NCI-H2171 treated with DMSO at 0.1 percent for 48 hours (cell line): ENCODE measurements at regions not wholly inside any gene's neighbourhood (a gene's known extent, or its start where the extent isn't known, plus 50 kb on each side); places are given as distances from the start of the nearest gene placed in this dataset.

ENCODE experiments used
- DNase-seq: peaks from one replicate; lab custom pipeline; 2025; lab: John Stamatoyannopoulos, UW

DNA sequence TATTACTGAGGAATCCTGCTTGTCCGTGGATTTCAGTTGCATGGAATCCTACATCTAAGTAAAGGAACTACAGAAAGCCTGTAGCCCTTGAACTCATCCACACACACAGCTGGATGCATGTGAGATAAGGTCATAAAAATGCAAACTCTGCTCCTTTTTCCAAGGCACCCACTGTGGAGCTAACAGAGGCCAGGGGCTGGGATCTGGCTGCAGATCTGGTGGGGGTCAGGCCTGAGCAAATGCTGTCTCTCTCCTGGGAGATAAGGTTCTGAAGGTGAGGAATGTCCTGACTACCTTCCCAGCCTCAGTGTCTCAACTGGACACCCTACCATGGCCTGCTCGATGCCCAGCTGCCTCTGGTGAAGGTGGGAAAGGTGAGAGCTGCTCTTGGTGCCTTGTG, 321.5 kb downstream of the LRFN2 start:
- no peak for DNase-seq

DNA sequence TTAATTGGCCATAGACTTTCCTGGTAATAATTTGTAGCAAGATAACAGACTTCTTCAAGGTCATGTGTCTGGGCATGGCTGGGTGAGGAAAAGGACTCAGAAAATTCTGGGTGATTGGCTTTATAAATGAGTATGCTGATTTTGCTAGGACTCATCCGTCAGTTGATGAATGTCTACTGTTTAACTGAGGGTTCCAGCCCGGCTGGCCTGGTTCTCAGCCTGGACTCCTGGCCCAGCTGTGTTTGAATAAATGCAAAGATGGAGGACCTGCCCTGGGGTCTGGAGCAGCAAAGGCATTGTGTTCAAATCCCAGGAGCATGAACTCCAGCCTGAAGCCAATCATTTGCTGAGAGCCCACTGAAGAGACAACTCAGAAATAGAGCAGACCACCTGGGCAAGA, 323.2 kb downstream of the LRFN2 start:
- no peak for DNase-seq

DNA sequence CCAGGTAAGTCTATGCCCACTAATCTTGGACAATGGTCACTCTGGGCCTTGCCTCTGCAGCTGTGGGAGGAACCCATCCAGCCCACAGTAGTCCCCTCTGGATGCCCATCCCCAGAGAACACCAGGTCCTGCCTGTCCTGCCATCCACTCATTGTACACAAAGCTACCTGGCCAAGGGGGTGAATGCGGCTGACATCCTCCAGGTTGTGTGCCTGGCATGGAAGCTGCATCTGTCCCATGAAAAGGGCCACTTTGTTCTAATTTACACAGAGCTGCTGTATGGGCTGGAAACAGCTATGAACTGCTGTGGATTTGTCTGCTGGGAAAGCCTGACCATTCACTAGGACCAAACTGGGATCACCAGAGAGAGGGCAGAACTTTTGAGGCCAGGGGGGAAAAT, 324.8 kb downstream of the LRFN2 start:
- DNase-seq: no peak

DNA sequence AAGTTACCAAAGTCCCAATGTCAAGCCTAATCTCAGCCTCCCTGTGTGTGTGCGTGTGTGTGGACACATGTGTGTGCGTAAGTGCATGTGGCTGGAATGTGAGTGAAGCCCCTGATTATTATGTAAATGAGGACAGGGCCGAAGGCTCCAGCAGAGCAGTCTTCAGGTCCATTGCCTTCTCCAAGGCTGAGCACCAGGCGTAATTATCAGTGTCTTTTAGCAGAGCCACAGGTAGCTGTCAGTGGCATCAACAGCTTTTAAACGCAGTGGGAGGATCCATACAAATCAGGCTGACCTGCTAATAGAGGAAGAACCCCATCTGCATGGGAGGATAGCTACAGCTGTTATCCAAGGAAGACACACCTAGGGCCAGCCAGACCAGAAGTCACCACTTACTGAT, 324.3 kb upstream of the MOCS1 start:
- DNase-seq: no peak

DNA sequence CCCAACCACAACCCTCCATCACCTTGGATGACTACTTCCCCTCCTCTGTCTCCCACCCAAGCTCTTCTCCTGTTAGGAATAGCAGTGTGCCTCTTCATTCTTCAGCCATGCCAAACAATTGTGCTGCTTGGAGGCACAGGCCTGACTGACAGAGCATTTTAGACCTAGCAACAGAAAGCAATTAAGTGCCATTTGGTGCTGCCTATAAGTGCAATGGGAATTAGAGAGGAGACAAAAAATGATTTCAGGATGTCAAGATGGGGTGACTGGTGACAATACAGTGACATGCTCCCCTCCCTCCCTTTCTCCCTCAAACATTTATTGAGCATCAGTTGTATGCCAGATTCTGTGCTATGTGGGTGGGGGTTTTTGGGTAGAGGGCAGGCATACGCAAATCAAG, 322.6 kb upstream of the MOCS1 start:
- DNase-seq: peak; percentile 38

DNA sequence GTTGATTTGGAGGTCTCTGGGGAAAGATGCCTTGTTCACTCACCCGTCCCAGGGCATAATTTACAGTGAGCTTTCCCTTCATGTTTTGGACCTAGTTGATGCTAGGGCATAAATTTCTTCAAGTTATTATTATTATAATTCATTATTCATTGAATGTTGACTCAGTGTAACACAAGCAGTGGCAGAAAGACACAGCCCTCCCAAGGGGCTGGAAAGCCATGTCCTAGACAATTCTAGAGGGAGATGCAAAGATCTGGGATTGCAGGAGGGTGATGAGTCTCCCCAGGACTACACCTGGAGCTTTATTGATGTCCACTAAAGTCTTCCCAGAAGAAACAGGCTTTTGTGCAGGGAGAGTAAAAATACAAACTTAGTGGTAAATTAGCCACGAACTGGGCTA, 322.0 kb upstream of the MOCS1 start:
- DNase-seq: no peak

DNA sequence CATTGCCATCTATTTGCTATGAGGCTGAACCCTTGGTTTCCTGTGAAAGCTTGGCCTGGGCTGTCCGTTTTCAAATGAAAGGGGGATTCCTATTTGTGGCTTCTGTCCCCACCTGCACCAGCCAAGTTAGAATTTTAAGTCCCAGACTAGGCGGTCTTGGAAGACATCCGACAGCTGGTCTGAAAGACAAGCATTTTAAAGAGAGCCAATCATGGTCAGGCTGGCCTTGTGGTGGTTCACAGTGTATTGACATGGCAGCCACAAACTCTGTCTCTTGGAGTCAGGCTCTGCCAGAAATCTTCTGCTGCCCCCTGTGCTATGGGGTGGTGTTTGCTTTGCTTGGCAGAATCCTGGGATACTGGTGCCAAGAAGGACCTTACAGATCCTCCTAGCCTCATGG, 319.2 kb upstream of the MOCS1 start:
- no peak for DNase-seq

DNA sequence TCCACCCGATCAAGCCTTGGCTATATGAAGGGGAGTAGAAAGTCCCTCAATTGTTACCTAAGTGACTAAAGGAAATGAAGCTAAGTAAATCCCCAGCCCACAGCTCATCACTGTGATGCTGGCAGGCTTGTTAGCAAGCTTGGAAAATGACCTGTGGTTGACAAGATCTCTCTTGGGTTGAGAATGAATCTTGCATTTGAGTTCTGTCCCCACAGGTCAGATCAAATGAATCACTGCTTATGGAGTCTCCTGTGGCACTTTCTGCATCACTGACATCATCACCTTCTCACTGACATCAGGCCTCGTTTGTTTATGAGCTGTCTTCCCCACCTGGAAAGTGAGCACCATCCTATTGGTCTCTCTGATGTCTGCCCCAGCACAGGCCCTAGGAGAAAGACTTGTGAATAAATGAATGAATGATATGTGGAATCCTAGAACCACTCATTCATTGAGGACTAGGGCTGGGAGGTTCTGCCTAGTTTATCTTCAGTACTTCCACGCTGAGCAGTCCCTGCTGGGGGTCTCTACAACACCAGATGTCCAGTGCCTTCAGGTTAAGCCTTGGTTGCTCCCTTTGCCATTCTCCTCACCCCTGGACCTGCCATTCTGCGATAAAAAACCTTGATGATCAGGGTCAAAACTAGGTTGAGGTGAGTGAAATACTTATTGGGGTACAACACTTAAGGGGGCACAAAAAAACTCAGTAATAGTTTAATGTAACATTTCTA, 318.4 kb upstream of the MOCS1 start:
- DNase-seq: no peak

DNA sequence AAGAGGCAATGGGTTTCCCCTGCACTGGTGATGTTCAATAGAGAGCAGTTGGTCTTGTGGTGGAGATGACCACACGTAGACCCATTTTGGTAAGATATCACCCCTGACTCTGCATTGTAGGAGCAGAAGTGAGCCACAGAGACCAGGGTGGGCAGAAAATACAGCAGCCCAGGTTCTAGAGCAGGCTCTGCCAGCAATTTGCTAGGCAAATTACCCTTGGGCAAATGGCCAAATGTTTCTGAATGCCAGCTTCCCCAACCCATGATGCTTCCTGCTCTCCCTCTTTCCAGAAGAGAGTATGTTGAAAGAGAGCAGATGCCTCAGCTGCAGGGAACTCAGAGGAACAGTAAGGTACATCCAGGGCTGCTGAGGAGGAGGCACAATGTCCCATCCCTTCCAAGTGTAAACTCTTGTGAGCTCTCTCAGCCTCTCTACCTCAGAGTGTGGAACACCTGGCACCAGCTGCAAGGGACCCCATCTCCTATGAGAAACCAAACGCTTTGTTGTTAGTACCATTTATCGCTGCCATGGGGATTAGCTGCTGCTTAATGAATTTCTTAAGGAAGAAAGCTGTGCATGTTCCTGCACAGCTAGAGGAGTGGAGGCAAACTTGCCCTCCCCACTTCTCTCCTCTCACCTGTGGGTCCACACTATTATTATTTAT, 317.5 kb upstream of the MOCS1 start:
- DNase-seq: peak; percentile 86

DNA sequence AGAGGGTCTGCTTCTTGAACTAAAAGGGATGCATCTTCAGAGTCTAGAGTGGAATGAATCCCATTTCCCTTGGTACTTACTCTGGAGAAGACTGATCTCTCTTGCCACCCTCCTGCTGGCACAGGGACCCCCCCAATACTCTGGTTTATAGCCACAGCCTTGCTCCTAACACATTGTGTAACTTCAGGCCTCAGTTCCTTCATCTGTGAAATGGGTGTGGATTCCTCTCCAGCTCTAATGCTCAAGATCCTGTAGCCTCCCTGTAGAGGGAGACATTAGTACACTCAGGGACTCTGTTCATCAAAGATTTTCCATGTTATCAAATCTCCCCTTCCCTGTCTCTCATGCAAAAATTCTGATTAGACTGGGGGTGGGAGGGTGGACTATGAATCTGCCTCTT, 315.7 kb upstream of the MOCS1 start:
- no peak for DNase-seq

DNA sequence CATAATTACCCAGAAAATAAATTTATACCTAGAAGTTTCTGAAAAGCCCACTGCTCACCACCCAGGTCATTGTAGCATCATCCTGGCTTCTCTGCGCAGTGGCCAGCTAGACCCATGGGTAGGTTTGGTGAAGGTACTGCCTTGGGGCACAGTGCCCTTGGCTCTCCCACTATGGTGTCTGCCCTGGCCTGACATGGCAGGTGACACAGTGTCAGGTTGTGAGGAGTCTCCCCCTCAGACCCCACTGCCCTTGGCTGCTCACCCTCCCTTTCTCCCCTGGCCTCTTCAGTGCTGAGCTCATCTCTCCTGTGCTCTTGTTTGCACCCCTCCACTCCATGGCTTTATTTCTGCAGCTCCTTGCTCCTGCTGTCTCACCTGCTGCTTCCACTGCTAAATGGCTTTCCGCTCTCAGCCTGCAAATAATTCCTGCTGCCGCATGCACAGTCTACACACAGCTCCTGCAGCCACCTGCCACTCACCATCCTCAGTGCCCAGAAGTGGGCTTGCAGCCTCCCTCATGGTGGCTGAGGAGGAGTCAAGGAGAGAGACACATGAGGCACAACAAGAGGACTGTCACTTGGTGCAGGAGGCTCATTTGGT, 313.4 kb upstream of the MOCS1 start:
- no peak for DNase-seq

DNA sequence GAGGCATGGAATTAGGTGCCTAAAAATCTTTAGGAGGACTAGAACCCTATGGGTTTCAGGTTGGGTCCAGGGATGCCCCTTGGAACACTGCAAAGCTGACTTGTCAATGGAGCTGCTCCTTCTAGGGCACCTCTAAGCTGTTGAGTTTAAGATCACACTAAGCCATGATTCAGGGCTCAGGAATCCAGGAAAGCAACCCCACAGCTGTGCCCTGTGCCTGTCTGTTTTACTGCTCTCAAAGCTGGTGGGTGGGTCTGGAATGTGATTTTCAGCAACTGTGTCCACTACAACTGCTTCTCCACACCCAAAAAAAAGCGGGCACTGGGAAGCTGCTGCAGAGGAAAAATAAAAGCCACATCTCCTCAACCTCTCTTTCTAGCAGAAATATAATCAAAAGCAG, 310.4 kb upstream of the MOCS1 start:
- no peak for DNase-seq

DNA sequence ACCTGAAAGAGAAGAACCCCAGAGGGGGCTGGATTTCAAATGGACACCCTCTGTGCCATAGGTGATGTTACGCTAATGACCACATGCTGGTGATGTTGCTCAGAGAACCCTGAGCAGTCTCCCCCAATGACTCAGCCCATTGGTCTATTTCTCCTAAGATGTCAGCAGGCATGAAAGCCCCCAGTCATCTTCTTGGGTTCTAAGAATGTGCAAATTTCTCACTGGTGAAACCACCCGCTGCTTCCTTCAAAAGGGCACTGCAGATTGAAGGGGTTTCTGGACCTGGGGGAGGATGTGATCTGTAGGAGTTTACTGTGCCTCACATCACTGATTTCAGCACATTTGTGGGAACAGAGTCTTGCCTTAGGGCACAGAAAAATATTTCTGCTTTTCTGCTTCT, 298.4 kb upstream of the MOCS1 start:
- DNase-seq: no peak

DNA sequence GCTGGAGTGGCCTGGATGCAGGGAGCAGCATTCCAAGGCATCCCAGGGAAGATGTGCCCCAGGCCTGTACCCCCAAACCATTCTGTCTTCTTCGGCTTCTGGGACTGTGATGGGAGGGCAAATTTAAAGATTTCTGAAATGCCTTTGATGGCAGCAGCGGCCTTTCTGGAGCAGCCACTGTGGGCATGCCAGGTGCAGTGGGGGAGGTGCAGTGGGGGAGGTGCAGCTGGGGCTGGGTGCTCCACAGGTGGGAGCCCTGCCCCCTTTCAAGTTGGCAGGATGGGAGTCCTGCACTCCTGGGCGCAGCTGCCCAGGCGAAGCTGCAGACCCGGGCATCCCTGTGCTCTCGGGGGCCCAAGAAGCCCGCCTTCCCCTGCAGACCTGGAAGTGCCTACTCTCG, 293.5 kb upstream of the MOCS1 start:
- DNase-seq: no peak

DNA sequence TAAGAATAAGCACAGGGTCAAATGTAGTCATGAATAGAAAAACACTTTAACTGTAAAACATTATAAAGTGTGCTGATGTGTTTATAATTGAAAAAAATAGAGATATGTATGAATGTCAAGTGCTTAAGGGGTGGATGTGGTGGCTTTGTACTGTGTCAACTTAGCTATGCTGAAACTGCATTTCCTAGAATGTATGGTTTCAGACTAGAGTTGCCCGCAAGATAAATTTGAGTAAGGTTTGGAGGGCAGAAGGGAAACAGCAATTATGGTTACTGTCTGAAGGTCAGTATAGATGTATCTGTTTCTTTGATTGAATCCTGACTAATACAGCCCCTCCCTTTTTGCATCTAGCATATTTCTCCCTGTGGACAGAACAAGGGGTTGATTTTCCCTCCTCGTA, 288.1 kb upstream of the MOCS1 start:
- DNase-seq: no peak

DNA sequence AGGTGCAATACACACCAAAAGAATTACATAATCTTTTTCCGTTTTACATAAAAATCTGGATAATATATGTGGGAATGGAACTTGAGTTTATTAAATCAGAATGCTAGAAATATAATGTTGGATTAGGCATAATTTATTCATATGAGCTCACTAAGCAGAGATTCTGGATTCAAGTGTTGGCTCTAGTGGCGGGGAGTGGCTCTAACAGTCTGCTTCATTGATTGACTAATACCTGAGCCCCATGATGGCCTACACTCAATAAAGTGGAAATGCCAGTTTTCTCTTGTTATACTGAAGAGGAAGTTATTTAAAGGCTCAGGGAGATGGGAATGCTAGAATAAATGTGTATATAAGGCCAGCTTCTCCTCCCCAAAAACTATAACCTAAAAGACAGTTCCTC, 285.5 kb upstream of the MOCS1 start:
- no peak for DNase-seq

DNA sequence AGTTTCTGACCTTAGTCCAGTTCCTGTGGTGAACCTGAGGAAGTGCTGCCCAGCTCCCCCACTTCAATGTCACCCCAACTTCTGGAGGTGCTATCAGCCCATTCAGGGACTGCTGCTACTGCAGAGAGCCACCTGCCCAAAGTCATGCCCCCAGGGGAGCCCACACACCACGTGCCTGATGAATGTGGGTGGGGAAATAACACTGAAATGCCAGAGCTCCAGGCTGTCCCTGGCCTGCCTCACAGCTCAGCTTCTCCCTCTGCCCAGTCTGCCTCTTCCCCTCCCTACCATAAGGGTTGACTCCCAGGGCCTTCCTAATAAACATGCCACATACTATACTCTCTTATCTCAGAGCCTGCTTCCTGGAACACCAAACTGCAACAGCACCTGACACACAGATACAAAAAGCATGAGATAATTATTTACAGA, 276.4 kb upstream of the MOCS1 start:
- DNase-seq: no peak

DNA sequence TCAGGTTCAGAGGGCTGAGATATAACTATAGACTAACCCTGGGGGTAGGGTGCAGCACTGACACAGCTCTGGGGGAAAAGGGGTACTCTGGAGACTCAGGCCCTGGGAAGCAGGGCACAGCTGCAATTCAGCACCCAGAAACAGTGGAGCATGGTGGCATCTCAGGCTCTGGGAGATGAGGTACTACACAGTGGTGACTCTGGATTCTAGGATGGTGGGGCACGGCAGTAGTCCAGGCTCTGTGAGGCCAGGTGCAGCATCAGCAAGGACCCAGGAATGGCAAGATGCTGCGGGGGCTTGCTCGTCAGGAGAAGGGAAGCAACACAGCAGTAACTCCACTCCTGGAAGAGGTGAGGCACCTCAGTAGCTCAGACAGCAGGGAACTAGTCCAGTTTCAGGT, 271.5 kb upstream of the MOCS1 start:
- DNase-seq: no peak

DNA sequence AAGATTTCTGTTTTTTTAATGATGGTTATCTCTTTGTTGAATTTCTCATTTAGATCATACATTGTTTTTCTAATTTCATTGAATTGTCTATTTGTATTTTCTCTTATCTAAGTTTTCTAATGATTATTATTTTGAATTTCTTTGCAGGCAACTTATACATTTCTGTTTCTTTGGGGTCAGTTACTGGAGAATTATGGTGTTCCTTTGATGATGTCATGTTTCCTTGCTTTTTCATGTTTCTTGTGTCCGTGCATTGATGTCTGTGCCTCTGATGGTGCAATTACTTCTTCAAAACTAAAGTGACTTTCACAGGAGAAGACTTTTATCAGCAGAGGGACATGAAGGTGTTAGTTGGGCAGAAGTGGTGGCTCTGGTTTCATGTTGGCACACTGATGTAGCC, 270.7 kb upstream of the MOCS1 start:
- DNase-seq: no peak

DNA sequence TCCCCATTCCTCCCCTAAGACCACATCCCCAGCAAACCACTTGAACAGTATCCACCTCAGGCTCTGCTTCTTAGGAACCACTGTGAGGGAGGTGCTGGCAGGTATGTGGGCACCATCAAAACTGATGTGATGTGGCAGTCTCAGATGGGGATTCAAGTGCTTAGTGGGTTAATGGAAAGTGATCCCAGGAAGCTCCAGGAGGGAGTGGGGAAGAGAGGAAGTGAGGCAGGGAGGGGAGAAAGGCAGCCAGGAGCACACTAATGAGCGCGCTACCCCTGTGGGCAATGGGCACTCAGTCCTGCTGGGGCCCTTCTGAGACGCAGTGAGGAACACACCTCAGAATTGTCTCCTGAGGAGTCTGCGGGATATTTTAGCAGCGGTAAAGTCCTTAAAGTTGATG, 263.1 kb upstream of the MOCS1 start:
- no peak for DNase-seq

DNA sequence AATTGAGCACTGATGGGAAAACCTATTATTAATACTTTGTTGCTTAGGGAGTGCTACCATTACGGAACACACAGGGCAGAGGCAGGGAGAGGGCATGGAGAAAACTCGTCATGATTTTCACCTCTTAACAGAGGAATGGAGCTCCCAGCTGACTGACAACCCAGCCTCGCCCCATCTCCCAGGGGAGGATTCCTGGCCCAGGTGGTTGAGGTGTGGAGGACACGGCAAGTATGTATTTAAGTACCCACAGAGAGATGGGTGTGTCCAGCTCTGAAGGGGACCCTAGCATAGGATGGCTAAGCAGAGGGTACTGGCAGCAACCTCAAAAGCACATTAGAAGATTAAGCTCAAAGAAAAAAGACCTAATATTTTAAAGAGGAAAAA, 261.9 kb upstream of the MOCS1 start:
- DNase-seq: peak; percentile 38

DNA sequence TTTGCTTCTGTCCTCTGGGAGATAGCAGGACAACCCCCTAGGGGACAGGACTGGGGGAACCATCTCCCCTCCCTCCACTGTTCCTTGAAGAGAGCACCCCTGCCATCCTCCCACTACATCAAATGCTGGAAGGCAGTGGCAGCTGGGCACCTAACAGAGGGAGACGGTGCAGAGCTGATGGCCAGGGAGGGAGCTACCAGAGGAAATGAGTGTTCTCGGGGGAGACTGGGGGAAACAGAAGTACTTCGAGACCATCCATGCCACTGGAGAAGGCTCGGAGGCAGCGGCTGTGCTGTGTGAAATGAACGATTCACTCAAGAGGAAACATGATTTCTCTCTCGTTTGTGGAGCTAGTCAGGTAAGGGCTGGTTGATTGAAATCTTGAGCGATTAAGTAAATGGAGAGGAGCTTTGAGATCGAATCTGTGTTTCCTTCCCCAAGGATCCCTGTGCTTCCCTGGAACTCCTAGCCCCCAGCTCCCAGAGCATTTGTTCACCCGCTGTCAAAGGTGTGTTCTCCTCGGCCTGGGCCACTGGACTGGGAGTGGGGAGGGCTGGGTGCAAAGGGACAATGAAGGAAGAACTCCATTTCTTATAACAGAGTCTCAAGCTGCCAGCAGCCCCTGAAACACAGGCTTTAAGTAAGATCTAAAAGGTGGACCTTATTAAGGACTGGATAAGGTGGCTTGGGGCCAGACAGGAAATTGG, 261.3 kb upstream of the MOCS1 start:
- no peak for DNase-seq
